GM18505 (cell line): ENCODE measurements at regions not wholly inside any gene's neighbourhood (a gene's known extent, or its start where the extent isn't known, plus 50 kb on each side); places are given as distances from the start of the nearest gene placed in this dataset.

Experiments
- ATAC-seq: cut with Tn5 transposase; IDR thresholded peaks from one replicate; pipeline ENCODE4 v1.9.1; 2021; ENCODE audit not compliant: unreplicated experiment
- POLR2A ChIP-seq: IDR thresholded peaks from 4 replicates; pipeline ENCODE4 v1.6.1; 2011; ENCODE audit warnings: borderline replicate concordance; ENCODE audit not compliant: insufficient read depth, insufficient read length; ENCODE audit errors: extremely low read depth

DNA sequence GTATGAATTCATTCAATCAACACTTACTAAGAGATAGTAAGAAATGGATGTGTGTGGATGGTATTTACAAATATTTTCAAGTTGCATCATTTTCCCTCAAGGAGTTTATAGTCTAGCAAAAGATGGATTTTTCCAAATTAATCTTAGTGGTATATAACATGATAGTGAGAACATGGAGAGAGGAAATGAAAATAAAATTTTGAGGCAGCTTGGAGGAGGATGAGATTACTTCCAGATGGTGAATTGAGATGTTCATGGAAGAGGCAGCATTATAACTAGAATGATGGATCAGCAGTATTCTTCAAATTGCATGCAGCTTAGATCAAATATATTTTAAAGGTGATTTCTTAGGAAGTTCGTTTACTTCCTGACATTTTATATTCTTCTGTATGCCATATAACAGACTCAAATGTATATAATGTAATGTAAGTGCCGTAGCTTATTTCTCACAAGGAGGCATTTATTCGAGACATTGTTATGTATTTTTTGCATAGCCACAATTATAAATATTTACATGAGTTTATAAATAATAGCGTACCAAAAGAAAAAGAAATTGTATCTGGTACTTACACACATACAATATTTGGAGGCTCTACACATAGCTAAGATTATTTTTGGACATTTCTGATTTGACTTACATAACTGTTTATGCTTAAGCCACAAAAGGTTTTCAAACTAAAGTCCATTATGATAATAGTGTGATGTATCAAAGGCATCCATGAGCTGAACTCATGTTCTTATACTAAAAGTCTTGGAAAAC, 439.4 kb downstream of the SPRY1 start:
- TF ChIP-seq POLR2A, result no peak
- ATAC-seq, result no peak

DNA sequence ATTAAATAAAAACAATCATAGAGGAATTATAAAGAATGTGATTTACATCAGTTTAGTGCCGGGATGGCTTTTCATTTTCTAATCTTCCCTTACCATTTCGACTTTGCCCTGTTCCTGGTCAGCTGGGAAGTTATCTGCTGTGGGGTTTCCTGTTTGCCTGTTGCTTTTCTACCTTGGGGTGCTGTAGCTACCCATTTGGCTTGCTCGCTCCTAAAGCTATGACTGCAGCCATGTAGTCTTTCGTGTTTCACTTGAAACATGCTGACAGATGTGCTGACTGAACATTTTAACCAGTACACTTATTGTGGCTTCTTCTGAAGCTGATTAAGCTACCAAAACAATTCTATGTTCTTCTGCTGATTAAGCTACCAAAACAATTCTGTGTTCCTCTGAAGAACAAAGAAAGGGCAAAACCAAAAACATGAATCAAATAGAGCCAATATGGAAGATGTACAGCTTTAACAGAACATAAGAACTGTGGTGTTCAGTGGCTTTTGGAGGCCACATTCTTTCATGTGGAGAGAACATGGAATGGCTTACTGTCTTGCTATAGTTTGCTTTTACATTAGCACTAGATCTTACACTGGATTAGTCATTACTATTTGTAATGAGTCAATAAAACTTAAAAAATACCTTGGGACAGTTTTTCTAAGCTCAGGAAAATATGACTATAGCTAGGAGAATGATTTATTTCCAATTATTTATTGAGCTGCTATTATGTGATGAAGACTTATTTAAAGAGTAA, 440.4 kb downstream of the SPRY1 start:
- no peak for TF ChIP-seq POLR2A
- ATAC-seq, result no peak

DNA sequence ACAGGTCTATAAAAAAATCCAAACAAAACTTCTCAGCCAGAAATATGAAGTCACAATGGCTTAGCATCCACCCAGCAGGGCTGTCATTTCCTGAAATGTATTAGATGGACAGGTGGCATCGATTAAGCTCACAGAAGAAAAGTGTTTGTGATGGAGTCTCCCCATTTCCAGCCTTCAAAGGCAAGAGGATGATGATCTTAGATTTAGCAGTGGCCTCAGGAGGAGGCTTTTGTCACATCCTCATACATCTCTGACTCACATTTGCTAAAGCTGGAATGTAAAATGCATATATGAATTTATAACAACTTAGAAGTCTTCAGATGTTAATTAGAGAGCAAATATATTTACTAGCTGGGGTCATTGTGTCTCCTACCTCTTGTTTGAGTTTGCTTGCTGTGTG, 441.9 kb downstream of the SPRY1 start:
- no peak for TF ChIP-seq POLR2A
- ATAC-seq, result no peak

DNA sequence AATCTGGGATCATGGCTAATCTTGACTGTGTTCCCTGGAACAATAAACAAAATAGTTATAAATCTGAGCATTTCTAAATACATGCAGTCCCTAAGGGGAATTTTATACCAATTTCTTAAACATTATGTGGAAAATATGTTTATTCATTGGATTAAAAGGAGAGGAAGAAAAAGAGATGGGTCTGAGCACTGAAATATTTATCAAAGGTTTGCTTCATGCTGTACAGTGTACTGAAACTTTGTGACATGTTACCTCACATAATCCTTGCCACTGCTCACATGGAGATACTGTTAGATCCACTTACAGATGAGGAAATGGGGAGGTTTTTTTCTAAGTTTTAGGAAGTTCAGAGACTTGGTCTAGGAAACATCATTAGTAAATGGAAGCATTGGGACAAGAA, 443.6 kb downstream of the SPRY1 start:
- no peak for TF ChIP-seq POLR2A
- ATAC-seq, result no peak

DNA sequence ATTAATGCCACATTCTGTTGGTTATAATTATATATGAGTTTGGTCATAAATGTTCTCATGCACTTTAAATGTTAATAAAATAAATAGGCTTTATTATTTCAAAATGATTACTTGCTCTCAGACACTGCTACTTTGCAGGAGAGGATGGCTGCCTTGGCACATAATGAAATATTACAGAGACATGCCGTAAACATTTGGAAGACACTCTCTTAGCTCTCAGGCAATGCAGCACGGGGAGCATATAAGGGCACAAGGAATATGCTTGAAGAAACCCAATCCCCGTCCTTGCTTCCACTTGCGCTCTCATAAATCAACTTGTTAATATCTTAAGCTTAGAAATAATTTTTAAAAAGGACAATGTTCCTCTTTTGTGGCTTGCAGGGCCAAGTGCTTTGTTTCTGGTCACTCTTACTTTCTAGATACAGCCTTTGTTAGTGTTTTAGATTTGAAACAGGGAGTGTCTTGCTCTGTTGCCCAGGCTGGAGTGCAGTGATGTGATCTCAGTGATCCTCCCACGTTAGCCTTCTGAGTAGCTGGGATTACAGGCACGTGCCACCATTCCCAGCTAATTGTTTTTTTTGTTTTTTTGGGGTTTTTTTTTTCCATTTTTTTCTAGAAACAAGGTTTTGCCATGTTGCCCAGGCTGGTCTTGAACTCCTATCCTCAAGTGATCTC, 445.0 kb downstream of the SPRY1 start:
- ATAC-seq, result no peak

DNA sequence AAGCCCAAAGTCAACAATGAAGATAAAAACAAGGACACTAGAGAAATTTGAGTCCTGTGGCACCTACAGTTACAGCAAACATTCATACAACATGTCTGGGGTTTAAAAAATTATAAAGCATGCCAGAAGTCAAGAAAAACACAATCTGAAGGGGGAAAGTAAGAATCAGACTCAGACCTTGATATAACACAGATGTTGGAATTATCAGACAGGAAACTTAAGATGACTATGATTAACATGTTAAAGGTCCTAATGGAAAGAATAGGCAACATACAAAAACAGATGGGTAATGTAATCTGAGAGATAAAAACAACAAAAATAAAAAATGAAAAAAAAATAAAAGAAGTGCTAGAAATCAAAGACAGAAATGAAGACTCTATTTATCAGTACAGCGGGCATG, 446.5 kb downstream of the SPRY1 start:
- no peak for ATAC-seq
- no peak for TF ChIP-seq POLR2A

More for the DNA sequence above, 445.0 kb downstream of the SPRY1 start:
- TF ChIP-seq POLR2A, result no peak

DNA sequence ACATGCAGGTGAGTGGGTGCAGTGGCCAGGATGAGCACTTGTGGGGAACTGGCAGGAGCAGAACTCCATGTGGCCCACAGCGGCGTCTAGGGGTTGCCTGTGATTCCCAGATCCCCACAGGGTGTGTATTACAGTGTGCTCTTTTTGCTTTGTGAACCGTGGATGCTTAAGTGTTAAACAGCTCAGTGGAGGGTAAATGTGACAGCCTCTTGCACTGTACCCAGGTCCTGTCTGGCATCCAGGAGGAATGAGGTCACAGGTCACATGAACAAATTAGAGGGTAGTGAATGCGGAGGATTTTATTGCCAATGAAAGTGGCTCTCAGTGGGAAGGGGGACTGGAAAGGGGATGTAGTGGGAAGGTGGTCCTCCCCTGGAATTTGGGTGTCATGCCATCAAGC, 447.8 kb downstream of the SPRY1 start:
- ATAC-seq, result no peak
- no peak for TF ChIP-seq POLR2A

DNA sequence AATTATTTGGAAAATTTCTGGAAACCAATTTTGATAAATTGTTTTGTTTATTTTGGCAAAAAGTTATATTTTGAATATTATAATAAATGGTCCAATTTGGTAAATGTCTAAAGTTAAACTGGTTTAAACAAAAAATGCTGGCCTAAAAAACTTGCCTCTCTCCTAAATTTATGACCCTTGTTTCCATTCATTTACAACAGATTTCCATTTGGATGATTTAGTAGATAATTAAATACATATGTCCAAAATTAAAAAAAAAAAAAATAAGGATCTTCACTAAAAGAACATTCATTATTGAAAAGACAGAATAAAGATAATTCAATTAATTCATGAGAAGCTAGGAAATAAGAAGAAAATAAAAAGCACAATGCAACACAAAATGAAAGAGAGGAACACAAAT, 449.5 kb downstream of the SPRY1 start:
- no peak for TF ChIP-seq POLR2A
- no peak for ATAC-seq

DNA sequence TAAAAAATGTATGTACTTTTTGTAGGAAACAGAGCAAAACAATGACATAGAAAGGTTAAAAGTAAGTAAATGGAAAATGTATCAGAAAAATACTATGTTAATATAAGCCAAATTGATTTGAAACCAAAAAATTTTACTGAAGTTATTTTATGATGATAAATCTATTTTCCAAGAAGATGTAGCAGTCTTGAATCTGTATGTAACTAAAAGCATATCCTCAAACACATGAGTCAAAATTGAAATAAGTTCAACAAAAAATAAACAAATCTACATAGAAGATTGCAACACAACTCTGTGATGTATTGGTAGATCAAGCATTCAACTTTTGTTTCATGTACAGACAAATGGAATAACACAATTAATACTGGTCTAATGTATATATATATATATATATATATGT, 450.0 kb downstream of the SPRY1 start:
- no peak for ATAC-seq
- TF ChIP-seq POLR2A, result no peak

DNA sequence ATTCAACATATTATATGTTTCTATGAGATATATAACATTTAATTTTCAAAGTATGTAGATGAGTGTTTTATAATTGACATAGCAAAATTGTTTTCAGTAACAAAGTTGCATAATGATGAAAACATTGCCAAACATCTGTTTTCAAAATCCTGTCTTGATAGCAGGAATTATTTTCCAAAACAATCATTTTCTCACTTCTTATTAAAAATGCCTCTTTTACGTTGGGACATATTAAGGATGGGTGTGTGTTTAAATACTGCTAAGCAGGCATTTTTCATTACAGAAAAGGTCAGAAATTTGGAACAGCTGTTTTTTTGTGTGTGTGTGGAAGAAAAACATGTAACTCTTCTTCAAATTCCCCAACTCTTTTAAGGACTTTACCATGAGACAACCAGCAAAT, 452.0 kb downstream of the SPRY1 start:
- no peak for TF ChIP-seq POLR2A
- ATAC-seq, result no peak

DNA sequence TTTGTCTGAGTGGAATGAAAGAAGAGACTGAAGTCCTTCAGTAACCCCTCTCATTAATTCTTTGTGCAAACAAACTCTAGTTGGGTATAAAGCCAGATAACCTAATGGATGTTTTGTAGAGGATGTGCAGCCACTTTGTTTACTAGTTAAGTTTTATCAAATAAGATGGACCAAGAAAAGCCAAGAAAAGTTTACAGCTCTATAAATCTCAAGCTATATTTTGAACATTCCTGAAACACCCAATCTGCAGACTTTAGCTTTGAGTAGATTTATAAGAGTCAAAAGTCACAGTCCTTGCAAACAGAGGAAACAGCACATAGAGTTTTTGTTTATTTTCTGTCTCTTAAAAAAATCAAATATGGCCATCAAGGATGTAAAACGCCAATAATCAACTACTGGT, 452.9 kb downstream of the SPRY1 start:
- ATAC-seq, result no peak
- no peak for TF ChIP-seq POLR2A

DNA sequence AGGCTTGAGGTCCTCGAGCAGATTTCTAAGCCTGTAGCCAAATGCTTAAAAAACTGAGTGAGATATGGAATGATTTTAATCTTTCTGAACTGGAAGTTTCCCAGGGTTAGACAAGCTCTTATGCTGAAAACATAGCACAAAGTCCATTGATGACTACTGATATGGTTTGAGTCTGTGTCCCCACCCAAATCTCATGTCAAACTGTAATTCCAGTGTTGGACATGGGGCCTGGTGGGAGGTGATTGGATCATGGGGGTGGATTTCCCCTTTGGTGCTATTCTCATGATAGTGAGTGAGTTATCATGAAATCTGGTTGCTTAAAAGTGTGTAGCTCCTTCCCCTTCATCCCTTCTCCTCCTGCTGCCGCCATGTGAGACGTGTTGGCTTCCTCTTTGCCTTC, 454.9 kb downstream of the SPRY1 start:
- no peak for TF ChIP-seq POLR2A
- no peak for ATAC-seq

DNA sequence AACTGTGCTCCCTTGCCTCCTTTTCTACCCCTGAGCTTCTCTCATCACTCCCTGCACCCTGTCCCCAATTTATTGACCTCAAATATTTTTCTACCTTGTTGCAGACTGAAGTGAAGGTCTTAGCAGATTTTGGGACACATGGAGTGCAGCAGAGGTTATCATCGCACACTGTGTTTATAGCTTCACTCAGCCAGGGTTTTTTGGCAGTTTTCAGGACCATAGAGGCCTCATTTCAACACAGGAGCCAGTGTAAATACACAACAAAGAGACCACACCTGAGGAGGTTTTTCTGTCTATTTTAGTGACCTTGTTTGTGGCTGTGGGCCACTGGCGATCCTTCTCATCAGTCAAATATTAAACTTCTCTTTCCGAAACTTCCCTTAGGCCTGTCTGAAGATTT, 457.1 kb downstream of the SPRY1 start:
- no peak for ATAC-seq
- TF ChIP-seq POLR2A, result no peak
